Cardiac muscle cell (in vitro differentiated cells and primary cell): ENCODE measurements at regions not wholly inside any gene's neighbourhood (a gene's known extent, or its start where the extent isn't known, plus 50 kb on each side); places are given as distances from the start of the nearest gene placed in this dataset.

Experiments used
- DNase-seq, 2 donors: peaks; one replicate each; pipeline versions ENCODE4 v3.0.0 to v3.0.0-alpha.2; 2010 to 2017; ENCODE audit warnings: low read depth in 1 of 2, low spot score in 1 of 2
- H3K27ac ChIP-seq: fragments of 200-600 bp; sonication (generic); 2 replicates; pipeline ENCODE4 v1.5.1; 2016
- H3K27me3 ChIP-seq: fragments of 200-600 bp; sonication (generic); 2 replicates; pipeline ENCODE4 v1.6.0; 2016; ENCODE audit warnings: control low read depth
- H3K36me3 ChIP-seq: fragments of 200-600 bp; sonication (generic); 2 replicates; pipeline ENCODE4 v1.5.1; 2016; ENCODE audit warnings: control low read depth
- H3K4me1 ChIP-seq: fragments of 200-600 bp; sonication (generic); 2 replicates; pipeline ENCODE4 v1.8.1; 2017; ENCODE audit warnings: low read depth, mild to moderate bottlenecking, mixed run types
- H3K4me3 ChIP-seq: fragments of 200-600 bp; sonication (generic); 2 replicates; pipeline ENCODE4 v1.5.1; 2016; ENCODE audit warnings: mild to moderate bottlenecking
- H3K9me3 ChIP-seq: fragments of 200-600 bp; sonication (generic); 2 replicates; pipeline ENCODE4 v1.5.1; 2017; ENCODE audit warnings: low read depth, mild to moderate bottlenecking, control low read depth
- TF ChIP-seq, protein P1 (sequence below): IDR thresholded peaks from 2 replicates; pipeline ENCODE4 v1.5.1; 2012; ENCODE audit warnings: low read depth, mild to moderate bottlenecking, low read length

DNA sequence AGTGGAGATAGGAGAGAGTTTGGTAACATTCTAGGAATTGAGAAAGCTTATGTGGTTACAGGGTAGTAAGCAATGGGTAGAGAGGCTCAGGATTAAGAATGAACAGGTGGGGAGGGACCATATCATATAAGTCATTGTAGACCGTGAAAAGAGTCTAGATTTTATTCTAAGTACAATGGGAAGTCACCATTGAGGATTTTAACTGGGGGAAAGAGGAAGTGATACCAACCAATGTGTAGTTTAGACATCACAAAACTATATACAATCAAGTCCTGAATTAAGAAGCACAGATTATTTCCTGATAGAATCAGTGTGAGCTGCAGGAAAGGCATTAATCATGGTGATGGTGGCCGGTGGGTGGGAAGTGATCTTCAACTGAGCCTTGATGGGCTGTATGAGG lies 178.3 kb upstream of the ZIC3 start:
- Histone ChIP-seq H3K4me3 (no peak overlapping the region), H3K36me3 (no peaks in the 10 kb centered on the region), H3K27ac (no peak overlapping the region), H3K9me3 (no peaks in the 10 kb centered on the region), H3K4me1 (no peaks in the 10 kb centered on the region), H3K27me3 (no peaks in the 10 kb centered on the region)
- no peak for DNase-seq
- TF ChIP-seq, protein P1, sequence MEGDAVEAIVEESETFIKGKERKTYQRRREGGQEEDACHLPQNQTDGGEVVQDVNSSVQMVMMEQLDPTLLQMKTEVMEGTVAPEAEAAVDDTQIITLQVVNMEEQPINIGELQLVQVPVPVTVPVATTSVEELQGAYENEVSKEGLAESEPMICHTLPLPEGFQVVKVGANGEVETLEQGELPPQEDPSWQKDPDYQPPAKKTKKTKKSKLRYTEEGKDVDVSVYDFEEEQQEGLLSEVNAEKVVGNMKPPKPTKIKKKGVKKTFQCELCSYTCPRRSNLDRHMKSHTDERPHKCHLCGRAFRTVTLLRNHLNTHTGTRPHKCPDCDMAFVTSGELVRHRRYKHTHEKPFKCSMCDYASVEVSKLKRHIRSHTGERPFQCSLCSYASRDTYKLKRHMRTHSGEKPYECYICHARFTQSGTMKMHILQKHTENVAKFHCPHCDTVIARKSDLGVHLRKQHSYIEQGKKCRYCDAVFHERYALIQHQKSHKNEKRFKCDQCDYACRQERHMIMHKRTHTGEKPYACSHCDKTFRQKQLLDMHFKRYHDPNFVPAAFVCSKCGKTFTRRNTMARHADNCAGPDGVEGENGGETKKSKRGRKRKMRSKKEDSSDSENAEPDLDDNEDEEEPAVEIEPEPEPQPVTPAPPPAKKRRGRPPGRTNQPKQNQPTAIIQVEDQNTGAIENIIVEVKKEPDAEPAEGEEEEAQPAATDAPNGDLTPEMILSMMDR = no peak

GRCh38 chrX:137366018-137366633 lies 199.8 kb upstream of the ZIC3 start:
- H3K27ac ChIP-seq = no peak overlapping the region
- no peak overlapping the region for H3K4me3 ChIP-seq
- no peaks in the 10 kb centered on the region for H3K9me3 ChIP-seq
- DNase-seq = no peak
- H3K27me3 ChIP-seq = no peaks in the 10 kb centered on the region
- H3K4me1 ChIP-seq = no peaks in the 10 kb centered on the region
- TF ChIP-seq, protein P1 = no peak
- H3K36me3 ChIP-seq = no peaks in the 10 kb centered on the region

- H3K36me3 ChIP-seq = no peaks in the 10 kb centered on the region
- DNase-seq = no peak
- no peak overlapping the region for H3K4me3 ChIP-seq
- H3K27me3 ChIP-seq = no peaks in the 10 kb centered on the region
- TF ChIP-seq, protein P1 = no peak
- H3K27ac ChIP-seq = no peak overlapping the region
- no peaks in the 10 kb centered on the region for H3K9me3 ChIP-seq
- H3K4me1 ChIP-seq = no peaks in the 10 kb centered on the region
Observed at GRCh38 chrX:137363559-137363958, 202.4 kb upstream of the ZIC3 start.

- H3K27me3 ChIP-seq = no peaks in the 10 kb centered on the region
- H3K27ac ChIP-seq = no peak overlapping the region
- no peak overlapping the region for H3K4me3 ChIP-seq
- H3K36me3 ChIP-seq = no peaks in the 10 kb centered on the region
- TF ChIP-seq, protein P1 = no peak
- no peaks in the 10 kb centered on the region for H3K9me3 ChIP-seq
- DNase-seq = no peak
- H3K4me1 ChIP-seq = no peaks in the 10 kb centered on the region
Observed at GRCh38 chrX:137362583-137362982, 203.3 kb upstream of the ZIC3 start.

GRCh38 chrX:137354851-137355250 lies 211.1 kb upstream of the ZIC3 start:
- Histone ChIP-seq H3K9me3 (no peaks in the 10 kb centered on the region), H3K27me3 (no peaks in the 10 kb centered on the region), H3K4me1 (no peaks in the 10 kb centered on the region), H3K27ac (no peak overlapping the region), H3K4me3 (no peak overlapping the region), H3K36me3 (no peaks in the 10 kb centered on the region)
- TF ChIP-seq, protein P1 = no peak
- no peak for DNase-seq
